CD14-positive monocyte (primary cell): ENCODE measurements at regions not wholly inside any gene's neighbourhood (a gene's known extent, or its start where the extent isn't known, plus 50 kb on each side); places are given as distances from the start of the nearest gene placed in this dataset.

ENCODE experiments used
- DNase-seq, 3 donors: peaks; one replicate each; pipeline ENCODE4 v3.0.0-alpha.2; 2011 to 2022
- H2AFZ ChIP-seq: 2 replicates; pipeline ENCODE4 v1.6.0; 2012; ENCODE audit warnings: mild to moderate bottlenecking, low read depth, low read length, inconsistent platforms; ENCODE audit not compliant: insufficient read depth, poor library complexity, severe bottlenecking
- H3K27ac ChIP-seq, 2 donors: 1 replicate in 1 of 2; 2 replicates in 1 of 2; pipeline ENCODE4 v1.5.1; 2012 to 2013; ENCODE audit warnings: low read length in 2 of 2, control low read depth in 1 of 2, inconsistent platforms in 1 of 2, low read depth in 1 of 2, mild to moderate bottlenecking in 1 of 2
- H3K27me3 ChIP-seq, 2 donors: one replicate each; pipeline versions ENCODE4 v1.6.0 to v1.6.1; 2011 to 2013; ENCODE audit warnings: low read length in 2 of 2; ENCODE audit not compliant: control insufficient read depth in 2 of 2, insufficient read depth in 2 of 2
- H3K36me3 ChIP-seq, 2 donors: replicated peaks in 1 of 2; 1 replicate in 1 of 2; 2 replicates in 1 of 2; pipeline versions ENCODE4 v1.5.1 to v1.6.1; 2012 to 2013; ENCODE audit warnings: low read length in 2 of 2, control low read depth in 1 of 2, inconsistent platforms in 1 of 2, mild to moderate bottlenecking in 1 of 2; ENCODE audit not compliant: insufficient read depth in 2 of 2, control insufficient read depth in 1 of 2
- H3K4me1 ChIP-seq, 2 donors: 1 replicate in 1 of 2; 2 replicates in 1 of 2; pipeline versions ENCODE4 v1.5.1 to v1.6.1; 2012 to 2013; ENCODE audit warnings: low read length in 2 of 2, control low read depth in 1 of 2, inconsistent platforms in 1 of 2, mild to moderate bottlenecking in 1 of 2, moderate library complexity in 1 of 2; ENCODE audit not compliant: insufficient read depth in 2 of 2, control insufficient read depth in 1 of 2
- H3K4me2 ChIP-seq: replicated peaks from 2 replicates; pipeline ENCODE3; 2012; ENCODE audit warnings: low read length, moderate library complexity, mild to moderate bottlenecking; ENCODE audit not compliant: poor library complexity, severe bottlenecking; ENCODE audit errors: extremely low read depth
- H3K4me3 ChIP-seq, 3 experiments: fragments of 200-600 bp in 1 of 3; sonication (generic) in 1 of 3; replicated peaks in 1 of 3; 1 replicate in 2 of 3; 2 replicates in 1 of 3; pipeline ENCODE4 v1.5.1; 2011 to 2013; ENCODE audit warnings: low read length in 3 of 3, mild to moderate bottlenecking in 3 of 3, control low read depth in 2 of 3, low read depth in 2 of 3, inconsistent platforms in 1 of 3, moderate library complexity in 1 of 3
- H3K79me2 ChIP-seq: 2 replicates; pipeline ENCODE4 v1.6.0; 2012; ENCODE audit warnings: mild to moderate bottlenecking, control low read depth, inconsistent platforms, low read length, moderate library complexity; ENCODE audit not compliant: insufficient read depth
- H3K9ac ChIP-seq: 2 replicates; pipeline ENCODE4 v1.6.0; 2017; ENCODE audit warnings: low read length, mild to moderate bottlenecking; ENCODE audit not compliant: insufficient read depth, poor library complexity, severe bottlenecking
- H3K9me3 ChIP-seq, 2 donors: replicated peaks in 1 of 2; 1 replicate in 1 of 2; 2 replicates in 1 of 2; pipeline versions ENCODE4 v1.5.1 to v1.6.1; 2012 to 2013; ENCODE audit warnings: low read length in 2 of 2, control low read depth in 1 of 2; ENCODE audit not compliant: control insufficient read depth in 1 of 2, insufficient read depth in 1 of 2
- H4K20me1 ChIP-seq: 2 replicates; pipeline ENCODE4 v1.6.0; 2012; ENCODE audit warnings: mild to moderate bottlenecking, low read length, control low read depth, moderate library complexity; ENCODE audit not compliant: insufficient read depth
- H3K27ac Mint-ChIP-seq, 7 donors: one replicate each; pipeline ENCODE4 v1.8.0; 2020; ENCODE audit warnings: mild to moderate bottlenecking in 7 of 7, mixed read lengths in 7 of 7, moderate library complexity in 6 of 7, inconsistent platforms in 2 of 7
- H3K27me3 Mint-ChIP-seq, 3 donors: one replicate each; pipeline ENCODE4 v1.8.0; 2021 to 2022; ENCODE audit warnings: low read depth in 3 of 3, mild to moderate bottlenecking in 3 of 3, mixed read lengths in 3 of 3, moderate library complexity in 3 of 3, inconsistent platforms in 1 of 3
- H3K36me3 Mint-ChIP-seq, 2 donors: one replicate each; pipeline ENCODE4 v1.8.0; 2020; ENCODE audit warnings: mixed read lengths in 2 of 2, inconsistent platforms in 1 of 2, mild to moderate bottlenecking in 1 of 2
- H3K4me1 Mint-ChIP-seq: one replicate; pipeline ENCODE4 v1.8.0; 2020; ENCODE audit warnings: mild to moderate bottlenecking, mixed read lengths
- H3K4me3 Mint-ChIP-seq, 2 donors: one replicate each; pipeline ENCODE4 v1.8.0; 2020; ENCODE audit warnings: mild to moderate bottlenecking in 2 of 2, mixed read lengths in 2 of 2, moderate library complexity in 1 of 2
- H3K9me3 Mint-ChIP-seq, 7 donors: one replicate each; pipeline ENCODE4 v1.8.0; 2020 to 2022; ENCODE audit warnings: mixed read lengths in 7 of 7, mild to moderate bottlenecking in 6 of 7, moderate library complexity in 6 of 7, inconsistent platforms in 2 of 7
- CTCF ChIP-seq: fragments of 200-600 bp; IDR thresholded peaks from one replicate; pipeline ENCODE4 v1.8.0; 2022; ENCODE audit warnings: antibody characterized with exemption, mild to moderate bottlenecking
- WGBS: methylation state at CpG from one replicate; pipeline ENCODE4 v1.1.5; 2013; ENCODE audit warnings: missing lambda C conversion rate; ENCODE audit not compliant: insufficient coverage; 5-methylcytosine and 5-hydroxymethylcytosine counted together
- intact Hi-C, 2 donors: fragments of 100-400 bp; cut with micrococcal nuclease; formaldehyde crosslinking; loops; one replicate each; pipeline versions ENCODE4 v1.15.0 to v1.15.1; 2023

GRCh38 chr4:123954220-123954619 is 557.6 kb downstream of the SPRY1 start:
- DNase-seq, result no peak
- Histone ChIP-seq H3K4me2 (no peak overlapping the region), H3K36me3 (no peaks in the 10 kb centered on the region), H2AFZ (no peak overlapping the region), H3K9me3 (no peaks in the 10 kb centered on the region), H3K27me3 (no peaks in the 10 kb centered on the region), H3K79me2 (no peaks in the 10 kb centered on the region), H4K20me1 (no peaks in the 10 kb centered on the region), H3K4me3 (no peak overlapping the region), H3K9ac (no peak overlapping the region), H3K27ac (no peak overlapping the region), H3K4me1 (no peaks in the 10 kb centered on the region)
- 83% methylated on average over 1 of the region's 4 CpGs for WGBS
- H3K4me1 Mint-ChIP-seq, result no peaks in the 10 kb centered on the region
- no peaks in the 10 kb centered on the region for H3K36me3 Mint-ChIP-seq
- no peak overlapping the region for H3K4me3 Mint-ChIP-seq
- peaks cover 0 to 9% (median 6%) of the 10 kb centered on the region in 7 donors for H3K9me3 Mint-ChIP-seq
- no peak for TF ChIP-seq CTCF
- H3K27ac Mint-ChIP-seq, result no peak overlapping the region
- no peaks in the 10 kb centered on the region for H3K27me3 Mint-ChIP-seq
- intact Hi-C loops, result no loop called here

DNA sequence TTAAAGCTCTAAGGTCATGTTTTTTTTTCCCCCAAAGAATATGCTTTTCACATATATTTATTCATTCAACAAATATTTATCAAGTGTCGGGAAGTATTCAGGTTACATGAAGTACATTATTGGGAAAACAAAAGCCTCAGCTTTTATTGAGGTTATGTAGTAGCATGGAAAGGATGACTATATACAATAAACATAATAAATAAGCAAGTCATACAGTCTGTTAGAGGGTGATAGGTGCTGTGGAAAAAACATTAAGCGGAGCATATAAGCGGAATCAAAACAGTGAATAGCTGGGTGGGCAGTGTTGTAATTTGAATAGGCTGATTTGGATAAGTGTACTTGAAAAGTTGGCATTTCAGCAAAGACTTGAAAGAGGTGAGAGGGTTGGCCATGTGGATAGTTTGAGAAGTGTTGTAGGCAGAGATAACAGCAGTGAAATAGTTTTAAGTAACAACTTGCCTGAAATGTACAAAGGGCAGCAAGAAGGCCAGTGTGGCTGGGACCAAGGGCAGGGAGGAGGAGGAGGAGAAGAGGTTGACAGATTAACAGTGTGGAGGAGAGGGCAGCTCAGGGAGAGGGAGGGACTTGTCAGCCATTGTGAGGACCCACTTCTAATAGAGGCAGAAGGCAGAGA is 558.7 kb downstream of the SPRY1 start:
- no peak overlapping the region for H3K9ac ChIP-seq
- intact Hi-C loops, result no loop called here
- H3K27me3 ChIP-seq, result no peaks in the 10 kb centered on the region
- Mint-ChIP-seq H3K27me3 (no peaks in the 10 kb centered on the region), H3K9me3 (peaks cover 0 to 9% (median 6%) of the 10 kb centered on the region in 7 donors), H3K4me3 (no peak overlapping the region), H3K27ac (no peak overlapping the region), H3K4me1 (no peaks in the 10 kb centered on the region), H3K36me3 (no peaks in the 10 kb centered on the region)
- H4K20me1 ChIP-seq, result no peaks in the 10 kb centered on the region
- H3K79me2 ChIP-seq, result no peaks in the 10 kb centered on the region
- no peak for DNase-seq
- H3K4me2 ChIP-seq, result no peak overlapping the region
- no peak overlapping the region for H3K27ac ChIP-seq
- H2AFZ ChIP-seq, result no peak overlapping the region
- H3K4me1 ChIP-seq, result no peaks in the 10 kb centered on the region
- no peaks in the 10 kb centered on the region for H3K9me3 ChIP-seq
- H3K36me3 ChIP-seq, result no peaks in the 10 kb centered on the region
- 92% methylated on average over 2 of the region's 3 CpGs for WGBS
- no peak for TF ChIP-seq CTCF
- no peak overlapping the region for H3K4me3 ChIP-seq
